MCF 10A (cell line): ENCODE measurements at regions not wholly inside any gene's neighbourhood (a gene's known extent, or its start where the extent isn't known, plus 50 kb on each side); places are given as distances from the start of the nearest gene placed in this dataset.

Experiments used
- BruUV-seq: library from RNA; stranded (reverse); fragments of 400-500 nt; replicated peaks from 2 replicates; lab custom pipeline; 2021; lab: Mats Ljungman, UMichigan
- CTCF ChIA-PET: fragments of 300-600 bp; sonication (Branson Sonifier 250); formaldehyde crosslinking; extraction: SDS; loops from one replicate; lab custom pipeline; 2021; ENCODE audit warnings: antibody characterized with exemption, inconsistent platforms; lab: Yijun Ruan, JAX
- POLR2A ChIA-PET: fragments of 300-600, 350-650 bp; sonication (Branson Sonifier 250); formaldehyde crosslinking; extraction: SDS; loops from one replicate; lab custom pipeline; 2020; ENCODE audit warnings: antibody characterized with exemption, inconsistent platforms; lab: Yijun Ruan, JAX
- DNase-seq: peaks from one replicate; pipeline ENCODE4 v3.0.0-alpha.2; 2018; ENCODE audit not compliant: unreplicated experiment
- H3K27ac Mint-ChIP-seq: one replicate; pipeline ENCODE4 v1.8.0; 2022; ENCODE audit warnings: mild to moderate bottlenecking, low read depth, mixed read lengths; ENCODE audit not compliant: unreplicated experiment
- H3K27me3 Mint-ChIP-seq: one replicate; pipeline ENCODE4 v1.8.0; 2022; ENCODE audit warnings: mixed read lengths; ENCODE audit not compliant: insufficient read depth, unreplicated experiment
- H3K36me3 Mint-ChIP-seq: one replicate; pipeline ENCODE4 v1.8.0; 2022; ENCODE audit warnings: mild to moderate bottlenecking, moderate library complexity, mixed read lengths; ENCODE audit not compliant: insufficient read depth, unreplicated experiment
- H3K4me1 Mint-ChIP-seq: one replicate; pipeline ENCODE4 v1.8.0; 2022; ENCODE audit warnings: mixed read lengths; ENCODE audit not compliant: insufficient read depth, unreplicated experiment
- H3K4me3 Mint-ChIP-seq: one replicate; pipeline ENCODE4 v1.8.0; 2022; ENCODE audit warnings: mild to moderate bottlenecking, moderate library complexity, mixed read lengths; ENCODE audit not compliant: unreplicated experiment
- H3K9me3 Mint-ChIP-seq: one replicate; pipeline ENCODE4 v1.8.0; 2022; ENCODE audit warnings: mixed read lengths; ENCODE audit not compliant: unreplicated experiment
- CTCF ChIP-seq: fragments of 200-600 bp; IDR thresholded peaks from one replicate; pipeline ENCODE4 v1.8.0; 2022; ENCODE audit warnings: antibody characterized with exemption, mild to moderate bottlenecking; ENCODE audit not compliant: unreplicated experiment
- intact Hi-C: fragments of 100-400 bp; cut with micrococcal nuclease; formaldehyde crosslinking; loops from 2 replicates; pipeline ENCODE4 v1.14.1; 2022

- DNase-seq = no peak
- Mint-ChIP-seq H3K27ac (no peak overlapping the region), H3K9me3 (no peaks in the 10 kb centered on the region), H3K36me3 (no peaks in the 10 kb centered on the region), H3K27me3 (no peaks in the 10 kb centered on the region), H3K4me3 (no peak overlapping the region), H3K4me1 (no peaks in the 10 kb centered on the region)
- CTCF ChIA-PET = interaction anchor here (0.7 kb wide), 1 partner anchor 22 kb away, joined by 5 read pairs; no protein-coding TSS in a partner anchor
- POLR2A ChIA-PET = no interaction called here
- intact Hi-C loops = no loop called here
- no peak for TF ChIP-seq CTCF
- no TSS peak for BruUV-seq
Observed at GRCh38 chr21:25822981-25823380, 88.2 kb downstream of the GABPA start.

GRCh38 chr21:25826652-25827051 lies 91.9 kb downstream of the GABPA start:
- Mint-ChIP-seq H3K27me3 (no peaks in the 10 kb centered on the region), H3K36me3 (no peaks in the 10 kb centered on the region), H3K4me3 (no peak overlapping the region), H3K9me3 (no peaks in the 10 kb centered on the region), H3K27ac (no peak overlapping the region), H3K4me1 (no peaks in the 10 kb centered on the region)
- BruUV-seq = no TSS peak
- intact Hi-C loops = no loop called here
- no peak for DNase-seq
- TF ChIP-seq CTCF = no peak
- CTCF ChIA-PET = interaction anchor here (0.6 to 0.8 kb wide), 4 partner anchors 38 to 331 kb away, joined by 3 to 4 read pairs (median 3); no protein-coding TSS in a partner anchor
- POLR2A ChIA-PET = interaction anchor here (0.6 kb wide), 1 partner anchor 765 kb away, joined by 5 read pairs; no protein-coding TSS in a partner anchor

GRCh38 chr21:25827513-25827912 lies 92.7 kb downstream of the GABPA start:
- CTCF ChIA-PET = interaction anchor here (0.6 kb wide), 1 partner anchor 26 kb away, joined by 3 read pairs; no protein-coding TSS in a partner anchor
- no peak for TF ChIP-seq CTCF
- Mint-ChIP-seq H3K9me3 (no peaks in the 10 kb centered on the region), H3K4me3 (no peak overlapping the region), H3K4me1 (no peaks in the 10 kb centered on the region), H3K27me3 (no peaks in the 10 kb centered on the region), H3K27ac (no peak overlapping the region), H3K36me3 (no peaks in the 10 kb centered on the region)
- POLR2A ChIA-PET = interaction anchor here (1.0 kb wide), 1 partner anchor 19 kb away, joined by 4 read pairs; no protein-coding TSS in a partner anchor
- no TSS peak for BruUV-seq
- no peak for DNase-seq
- intact Hi-C loops = no loop called here
